COLO668 (cell line): ENCODE measurements at regions not wholly inside any gene's neighbourhood (a gene's known extent, or its start where the extent isn't known, plus 50 kb on each side); places are given as distances from the start of the nearest gene placed in this dataset.
"Not testable (repeated sequence)": the region's sequence is repeated elsewhere in the genome, so short reads cannot be mapped to it uniquely, and the experiment has no call there.

Experiments
- DNase-seq: peaks from one replicate; lab custom pipeline; 2025; ENCODE audit not compliant: unreplicated experiment; lab: John Stamatoyannopoulos, UW

- no peak for DNase-seq
These were observed 102.4 kb upstream of the DLGAP1 start for GRCh38 chr18:4557502-4557901.

- no peak for DNase-seq
These were observed 95.9 kb upstream of the DLGAP1 start for GRCh38 chr18:4551001-4551360.

- DNase-seq: no peak
These were observed 94.2 kb upstream of the DLGAP1 start for GRCh38 chr18:4549164-4549872.

- DNase-seq: no peak
These were observed 92.0 kb upstream of the DLGAP1 start for GRCh38 chr18:4547126-4547525.

- no peak for DNase-seq
These were observed 89.0 kb upstream of the DLGAP1 start for GRCh38 chr18:4544142-4544541.

- no peak for DNase-seq
These were observed 88.6 kb upstream of the DLGAP1 start for GRCh38 chr18:4543711-4544110.

- DNase-seq: no peak
These were observed 86.5 kb upstream of the DLGAP1 start for GRCh38 chr18:4541588-4541987.

- no peak for DNase-seq
These were observed 81.3 kb upstream of the DLGAP1 start for GRCh38 chr18:4536447-4536846.

- DNase-seq: no peak
These were observed 73.3 kb upstream of the DLGAP1 start for GRCh38 chr18:4528405-4528804.

GRCh38 chr18:4527826-4528225, 72.7 kb upstream of the DLGAP1 start:
- not testable (repeated sequence) for DNase-seq

GRCh38 chr18:4524096-4524495, 69.0 kb upstream of the DLGAP1 start:
- DNase-seq: no peak

- no peak for DNase-seq
These were observed 56.1 kb upstream of the DLGAP1 start for GRCh38 chr18:4511166-4511565.

- no peak for DNase-seq
These were observed 55.6 kb upstream of the DLGAP1 start for GRCh38 chr18:4510711-4511110.

- DNase-seq: no peak
These were observed 55.1 kb upstream of the DLGAP1 start for GRCh38 chr18:4510160-4510559.
